HG03097 (cell line): ENCODE measurements at regions not wholly inside any gene's neighbourhood (a gene's known extent, or its start where the extent isn't known, plus 50 kb on each side); places are given as distances from the start of the nearest gene placed in this dataset.
"Not testable (repeated sequence)": the region's sequence is repeated elsewhere in the genome, so short reads cannot be mapped to it uniquely, and the experiment has no call there.

Experiments
- ATAC-seq: cut with Tn5 transposase; IDR thresholded peaks from one replicate; pipeline ENCODE4 v1.9.1; 2021; ENCODE audit not compliant: unreplicated experiment, low FRiP score

DNA sequence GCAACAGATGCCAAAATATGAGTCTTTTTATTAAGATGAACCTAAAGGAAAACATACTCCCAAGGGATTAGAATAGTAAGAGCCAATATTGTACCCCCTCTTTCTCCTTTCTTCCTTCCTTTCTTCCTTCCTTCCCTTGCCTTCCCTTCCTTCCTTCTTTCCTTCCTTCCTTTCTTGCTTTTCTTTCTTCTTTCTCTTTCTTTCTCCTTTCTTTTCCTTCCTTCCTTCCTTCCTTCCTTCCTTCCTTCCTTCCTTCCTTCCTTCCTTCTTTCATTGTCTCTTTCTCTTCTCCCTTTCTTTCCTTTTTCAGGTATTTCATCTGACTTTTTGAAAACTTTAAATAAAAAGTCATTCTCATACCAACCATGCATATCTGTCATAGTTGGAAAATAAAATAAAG is 892.5 kb downstream of the LRFN5 start:
- ATAC-seq: no peak

DNA sequence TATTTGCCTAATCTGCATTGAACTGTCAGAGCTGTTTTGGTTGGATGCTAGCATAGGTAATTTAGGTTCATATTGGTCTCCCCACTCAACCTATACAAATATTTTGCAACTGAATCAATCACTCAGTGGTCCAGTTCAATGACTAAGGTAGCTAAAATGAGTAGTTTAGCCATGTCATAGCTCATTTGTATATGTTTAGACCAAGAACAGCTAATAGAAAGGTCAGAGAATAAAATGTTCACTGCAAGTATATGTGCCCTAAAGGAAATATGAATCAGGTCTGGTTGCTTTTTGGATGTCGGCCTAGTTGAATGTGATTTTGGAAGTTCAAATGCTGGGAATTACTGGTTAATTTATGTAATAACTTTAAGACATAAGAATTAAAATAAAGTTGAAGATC is 883.9 kb downstream of the LRFN5 start:
- no peak for ATAC-seq

DNA sequence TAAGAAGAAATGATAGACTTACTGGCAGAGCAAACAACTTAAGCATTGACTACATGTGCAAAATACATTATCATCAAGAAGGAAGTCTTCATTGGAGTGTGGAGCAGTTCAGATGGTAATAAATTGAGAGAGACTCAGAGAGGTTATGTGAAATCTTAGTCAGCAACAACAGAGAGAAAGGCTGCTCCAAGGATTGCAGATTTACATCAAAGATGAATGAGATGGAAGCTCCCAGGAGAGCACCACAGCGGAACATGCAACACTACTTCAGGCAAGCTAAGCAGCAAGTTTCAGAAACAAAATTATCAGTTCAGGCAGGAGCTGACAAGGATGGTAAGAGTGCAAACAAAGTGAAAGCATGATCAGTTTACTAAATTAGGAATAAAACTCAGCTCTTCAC is 882.3 kb downstream of the LRFN5 start:
- no peak for ATAC-seq

DNA sequence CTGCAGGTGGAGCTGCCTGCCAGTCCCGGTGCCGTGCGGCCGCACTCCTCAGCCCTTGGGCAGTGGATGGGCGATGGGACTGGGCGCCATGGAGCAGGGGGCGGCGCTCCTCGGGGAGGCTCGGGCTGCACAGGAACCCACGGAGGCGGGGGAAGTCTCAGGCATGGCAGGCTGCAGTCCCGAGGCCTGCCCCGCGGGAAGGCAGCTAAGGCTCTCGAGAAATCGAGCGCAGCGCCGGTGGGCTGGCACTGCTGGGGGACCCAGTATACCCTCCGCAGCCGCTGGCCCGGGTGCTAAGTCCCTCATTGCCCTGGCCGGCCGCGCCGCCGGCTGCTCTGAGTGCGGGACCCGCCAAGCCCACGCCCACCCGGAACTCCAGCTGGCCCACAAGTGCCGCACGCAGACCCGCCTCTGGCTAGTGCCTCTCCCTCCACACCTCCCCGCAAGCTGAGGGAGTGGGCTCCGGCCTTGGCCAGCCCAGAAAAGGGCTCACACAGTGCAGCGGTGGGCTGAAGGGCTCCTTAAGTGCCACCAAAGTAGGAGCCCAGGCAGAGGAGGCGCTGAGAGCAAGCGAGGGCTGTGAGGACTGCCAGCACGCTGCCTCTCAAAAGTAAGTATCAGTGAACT is 875.8 kb downstream of the LRFN5 start:
- not testable (repeated sequence) for ATAC-seq

DNA sequence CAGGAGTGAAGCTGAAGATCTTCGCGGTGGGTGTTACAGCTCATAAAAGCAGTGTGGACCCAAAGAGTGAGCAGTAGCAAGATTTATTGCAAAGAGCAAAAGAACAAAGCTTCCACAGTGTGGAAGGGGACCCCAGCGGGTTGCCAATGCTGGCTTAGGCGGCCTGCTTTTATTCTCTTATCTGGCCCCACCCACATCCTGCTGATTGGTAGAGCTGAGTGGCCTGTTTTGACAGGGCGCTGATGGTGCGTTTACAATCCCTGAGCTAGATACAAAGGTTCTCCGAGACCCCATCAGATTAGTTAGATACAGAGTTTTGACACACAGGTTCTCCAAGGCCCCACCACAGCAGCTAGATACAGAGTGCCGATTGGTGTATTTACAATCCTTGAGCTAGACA is 875.0 kb downstream of the LRFN5 start:
- ATAC-seq: not testable (repeated sequence)

DNA sequence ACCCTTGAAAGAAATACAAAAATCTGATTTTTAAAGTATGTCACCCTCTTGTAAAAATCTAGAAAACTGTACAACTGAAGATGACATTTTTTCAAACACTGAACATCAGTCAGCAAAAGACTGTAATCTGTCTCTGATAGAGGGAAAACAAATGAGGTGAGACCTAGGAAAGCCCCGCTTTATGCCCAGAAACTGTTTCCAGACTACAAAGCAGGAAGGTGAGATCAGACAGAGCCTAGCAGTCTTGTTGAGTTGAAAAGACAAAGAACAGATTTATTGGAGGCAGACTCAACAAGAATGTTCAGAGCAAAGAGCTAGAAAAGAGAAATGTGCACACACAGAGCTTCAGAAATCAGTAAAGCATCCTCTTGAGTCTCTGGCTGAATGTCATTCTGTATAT is 873.6 kb downstream of the LRFN5 start:
- ATAC-seq: no peak

DNA sequence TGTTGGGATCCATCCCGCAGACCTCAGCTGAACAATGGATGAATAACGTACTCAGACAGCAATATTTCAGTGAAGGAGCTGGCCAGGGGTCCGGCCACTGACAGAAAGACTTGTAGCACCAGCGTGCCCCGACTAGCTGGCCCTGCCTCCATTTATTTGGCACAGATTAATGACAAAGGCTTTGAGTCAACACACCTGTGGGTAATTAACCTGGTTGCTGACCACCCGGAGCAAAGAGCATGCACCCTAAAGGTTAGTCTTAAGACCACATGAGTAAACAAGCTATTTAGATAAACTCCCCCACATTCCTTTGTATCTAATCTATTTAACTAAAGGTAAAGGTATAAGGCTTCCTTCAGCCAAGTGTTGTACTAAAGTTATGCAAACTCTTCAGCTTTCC is 868.6 kb downstream of the LRFN5 start:
- no peak for ATAC-seq

DNA sequence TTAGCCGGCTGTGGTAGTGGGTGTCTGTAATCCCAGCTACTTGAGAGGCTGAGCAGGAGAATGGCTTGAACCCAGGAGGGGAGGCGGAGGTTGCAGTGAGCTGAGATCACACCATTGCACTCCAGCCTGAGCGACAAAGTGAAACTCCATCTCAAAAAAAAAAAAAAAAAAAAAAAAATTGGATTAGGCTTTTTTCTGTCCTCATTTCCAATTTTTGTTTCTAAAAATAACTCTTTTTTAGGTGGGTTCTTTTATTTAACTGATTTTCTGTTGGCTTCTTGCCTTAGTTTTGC is 863.7 kb downstream of the LRFN5 start:
- no peak for ATAC-seq

DNA sequence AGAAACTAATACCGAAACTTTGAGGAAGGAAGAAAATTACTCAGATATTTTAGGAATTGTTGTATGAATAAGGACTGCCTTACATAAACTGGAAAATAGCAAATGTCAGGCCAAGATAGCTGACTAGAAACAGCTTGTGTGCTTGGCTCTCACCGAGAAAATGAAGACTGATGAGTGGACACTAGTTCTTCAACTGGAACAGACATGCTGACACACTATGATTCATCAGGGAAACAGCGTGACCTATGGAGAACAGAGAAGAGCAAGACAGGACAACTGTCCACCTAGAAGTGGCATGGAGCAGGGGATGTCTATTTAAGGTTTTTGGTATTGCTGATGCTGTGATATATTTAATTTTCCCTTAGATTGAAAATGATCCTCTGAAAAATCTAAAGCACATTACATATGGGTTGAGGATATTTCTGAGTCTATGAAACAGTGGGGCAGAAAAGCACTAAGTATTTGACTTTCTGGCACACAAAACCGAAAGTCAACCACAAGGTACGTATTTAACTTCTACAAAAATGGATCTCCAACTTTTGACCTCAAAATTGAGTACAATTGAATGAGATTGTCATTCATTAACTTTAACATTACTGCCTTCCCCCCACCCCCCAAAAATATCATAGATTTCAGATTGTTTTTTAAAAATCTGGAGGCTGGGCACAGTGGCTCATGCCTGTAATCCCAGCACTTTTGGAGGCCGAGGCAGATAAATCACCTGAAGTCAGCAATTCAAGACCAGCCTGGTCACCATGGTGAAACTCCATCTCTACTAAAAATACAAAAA is 863.2 kb downstream of the LRFN5 start:
- no peak for ATAC-seq

DNA sequence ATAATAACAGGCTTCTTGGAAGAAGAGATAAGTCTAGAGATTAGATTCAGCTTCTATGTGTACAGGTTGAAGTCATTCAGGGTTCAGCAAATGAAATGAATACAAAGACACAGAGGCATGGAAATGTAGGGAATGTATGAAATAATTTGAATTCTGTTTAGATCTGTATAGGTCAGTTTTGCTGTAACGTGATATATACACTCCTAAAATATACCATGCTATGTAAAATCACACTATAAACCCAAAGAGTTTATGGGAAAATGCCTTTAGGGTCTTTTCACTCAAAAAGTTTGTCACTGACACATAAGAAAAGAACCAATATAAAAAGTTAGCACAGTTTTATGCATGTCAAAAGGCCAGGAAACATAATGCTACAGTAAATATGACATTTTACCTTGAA is 854.0 kb downstream of the LRFN5 start:
- ATAC-seq: no peak

DNA sequence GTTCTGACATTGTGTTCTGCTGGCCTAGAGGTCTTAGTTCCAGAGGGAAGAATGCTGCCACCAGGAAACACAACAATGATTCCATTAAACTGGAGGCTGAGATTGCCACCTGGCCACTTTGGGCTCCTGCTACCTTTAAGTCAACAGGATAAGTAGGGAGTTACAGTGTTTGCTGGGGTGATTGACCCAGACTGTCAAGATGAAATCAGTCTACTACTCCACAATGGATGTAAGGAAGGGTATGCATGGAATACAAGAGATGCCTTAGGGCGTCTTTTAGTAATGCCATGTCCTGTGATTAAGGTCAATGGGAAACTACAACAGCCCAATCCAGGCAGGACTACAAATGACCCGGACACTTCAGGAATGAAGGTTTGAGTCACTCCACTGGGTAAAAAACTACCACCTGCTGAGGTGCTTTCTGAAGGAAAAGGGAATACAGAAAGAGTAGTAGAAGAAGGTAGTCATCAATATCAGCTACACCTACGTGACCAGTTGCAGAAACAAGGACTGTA is 852.6 kb downstream of the LRFN5 start:
- no peak for ATAC-seq

DNA sequence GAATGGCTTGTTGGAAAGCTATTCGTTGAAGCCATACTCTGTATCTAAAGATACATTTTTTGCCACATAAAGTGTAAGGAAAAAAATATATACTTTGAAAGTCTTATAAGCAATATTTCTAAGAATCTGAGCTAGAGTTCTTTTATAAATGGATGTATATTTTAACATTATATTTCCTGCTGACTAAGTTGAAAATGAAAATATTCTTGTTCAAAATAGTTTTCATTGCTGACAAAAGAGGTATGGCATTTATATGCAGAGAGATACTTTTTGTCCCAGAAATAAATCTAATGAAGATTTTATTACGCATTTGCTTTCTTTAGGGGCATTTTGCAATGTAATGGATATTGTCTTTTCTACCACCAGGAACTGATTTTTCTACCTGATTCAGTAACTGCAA is 834.9 kb downstream of the LRFN5 start:
- ATAC-seq: no peak

DNA sequence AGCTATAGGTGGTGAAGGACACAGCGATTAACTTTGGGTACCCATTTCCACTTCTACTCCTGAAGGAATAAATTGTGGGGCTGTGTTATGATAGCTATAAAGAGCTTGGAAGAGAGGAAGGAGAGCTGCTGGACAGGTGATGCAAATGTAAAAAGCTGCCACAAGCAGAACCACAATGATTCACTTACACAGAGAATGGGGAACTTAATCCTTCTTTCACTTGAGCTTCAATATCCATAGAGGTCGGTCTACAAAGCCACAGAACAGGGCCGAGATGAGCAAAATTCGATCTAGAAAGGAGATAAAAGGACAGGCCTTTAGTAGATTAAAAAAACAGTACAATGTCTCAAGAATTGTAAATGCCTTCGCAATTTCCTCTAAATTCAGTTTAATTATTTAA is 831.1 kb downstream of the LRFN5 start:
- no peak for ATAC-seq

DNA sequence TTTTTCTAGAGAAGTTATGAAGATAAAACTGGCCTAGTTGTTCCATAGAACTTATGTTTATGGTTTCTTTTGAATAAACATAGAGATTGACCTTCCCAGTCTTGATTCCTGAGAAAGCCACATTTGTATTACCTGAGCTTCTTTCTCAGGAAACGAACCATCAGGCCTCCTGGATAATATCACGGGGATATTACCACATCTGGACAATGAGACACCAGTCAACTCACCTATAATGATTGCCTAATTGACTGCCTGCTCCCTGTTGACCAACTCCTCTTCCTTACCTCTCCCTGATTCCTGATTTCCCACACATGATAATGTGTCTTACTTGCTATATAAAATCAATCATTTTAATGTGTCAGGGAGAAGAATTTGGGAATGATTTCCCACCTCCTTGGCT is 822.7 kb downstream of the LRFN5 start:
- ATAC-seq: no peak

DNA sequence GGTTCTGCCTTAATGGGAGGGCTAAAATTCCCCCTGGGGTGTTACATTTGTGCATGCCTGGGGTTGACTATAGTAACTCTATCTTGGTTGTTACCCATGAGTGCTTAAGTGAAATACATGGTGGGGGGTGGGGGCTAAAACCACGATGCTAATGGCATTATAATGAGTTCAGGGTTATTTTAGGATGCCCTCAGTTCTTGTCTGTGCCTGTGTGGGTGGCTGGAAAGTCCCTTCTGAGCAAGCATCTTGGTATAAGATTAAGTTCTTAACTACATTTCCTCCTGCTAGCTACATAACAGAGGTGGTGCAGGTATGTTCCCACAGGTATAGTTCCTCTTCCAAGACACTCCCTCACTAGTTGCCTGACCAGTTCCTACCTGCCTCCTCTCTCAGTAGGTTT is 822.3 kb downstream of the LRFN5 start:
- ATAC-seq: peak; percentile 97

DNA sequence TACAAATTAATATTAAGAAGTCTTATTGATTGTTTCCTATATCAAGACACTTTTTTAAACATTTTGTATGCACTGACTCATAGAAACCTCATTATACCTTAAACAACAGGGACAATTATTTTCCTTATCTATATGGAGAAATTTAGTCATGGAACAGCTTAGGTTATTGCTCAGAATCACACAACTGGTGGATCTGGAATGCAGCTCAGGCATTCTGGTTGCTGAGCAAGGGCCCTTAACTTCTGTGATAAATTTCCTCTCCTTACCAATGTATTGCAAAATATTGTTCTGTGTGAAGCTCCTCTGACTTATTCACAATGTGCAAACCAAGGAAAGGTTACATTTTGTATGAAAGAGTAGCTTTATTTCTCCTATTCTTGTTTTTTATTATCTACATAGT is 817.8 kb downstream of the LRFN5 start:
- no peak for ATAC-seq

DNA sequence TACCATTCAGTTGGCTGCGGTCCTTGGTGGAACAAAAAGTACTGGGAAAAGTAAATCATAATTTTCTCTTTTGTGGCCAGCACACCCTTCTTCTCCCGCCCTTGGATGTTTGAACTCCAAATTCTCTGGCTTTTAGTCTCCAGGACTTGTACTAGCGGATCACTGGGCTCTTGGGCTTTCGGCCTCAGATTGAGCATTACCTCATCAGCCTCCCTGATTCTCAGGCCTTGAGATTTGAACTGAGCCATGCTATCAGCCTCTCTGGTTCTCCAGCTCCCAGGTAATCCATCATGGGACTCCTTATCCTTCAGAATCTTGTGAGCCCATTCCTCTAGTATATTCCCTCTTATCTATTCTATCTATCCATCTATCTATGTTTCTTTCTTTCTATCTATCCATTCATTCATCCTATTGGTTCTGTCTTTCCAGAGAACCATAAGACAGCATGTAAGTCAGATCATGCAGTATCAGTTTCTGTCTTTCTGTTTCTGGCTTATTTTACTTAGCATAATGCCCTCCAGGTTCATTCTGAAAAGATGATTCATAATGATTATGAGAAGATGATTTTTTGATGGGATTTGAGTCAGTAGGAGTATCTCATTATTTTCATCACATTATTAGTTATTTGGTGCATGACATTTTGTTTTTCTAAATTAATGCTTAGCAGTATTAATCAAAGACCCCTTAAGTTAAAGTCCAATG is 814.9 kb downstream of the LRFN5 start:
- ATAC-seq: no peak

DNA sequence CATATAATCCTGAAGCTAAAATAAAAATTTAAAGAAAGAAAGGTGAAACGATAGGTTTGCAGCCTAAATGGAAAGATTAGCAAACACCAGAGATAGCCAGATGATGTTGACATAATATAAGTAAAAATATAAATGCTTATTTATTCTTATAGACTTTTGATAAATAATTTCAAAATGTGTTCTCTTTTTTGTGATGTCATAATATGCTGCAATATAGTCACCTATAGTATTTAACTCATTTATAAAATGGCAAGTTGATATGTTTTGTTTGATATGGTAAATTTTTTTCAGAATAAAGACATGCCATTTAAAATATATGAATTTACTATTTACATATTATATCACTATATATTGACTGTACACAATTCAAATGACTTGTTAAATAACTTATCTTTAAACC is 813.4 kb downstream of the LRFN5 start:
- ATAC-seq: no peak

DNA sequence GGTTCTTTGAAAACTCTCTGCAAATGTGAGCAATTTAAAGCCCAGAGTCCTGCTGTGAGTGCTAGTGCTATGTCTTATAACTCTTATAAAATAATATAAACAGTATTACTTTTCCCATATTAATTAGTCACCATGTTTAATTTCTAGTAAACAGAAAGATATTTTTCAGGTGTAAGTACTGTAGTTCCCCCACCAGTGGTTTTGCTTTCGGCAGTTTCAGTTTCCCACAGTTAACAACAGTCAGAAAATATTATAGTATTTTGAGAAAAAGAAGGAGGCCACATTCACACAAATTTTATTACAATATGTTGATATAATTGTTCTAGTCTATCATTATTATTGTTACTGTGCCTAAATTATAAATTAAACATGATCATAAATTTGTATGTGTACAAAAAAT is 800.5 kb downstream of the LRFN5 start:
- ATAC-seq: no peak

DNA sequence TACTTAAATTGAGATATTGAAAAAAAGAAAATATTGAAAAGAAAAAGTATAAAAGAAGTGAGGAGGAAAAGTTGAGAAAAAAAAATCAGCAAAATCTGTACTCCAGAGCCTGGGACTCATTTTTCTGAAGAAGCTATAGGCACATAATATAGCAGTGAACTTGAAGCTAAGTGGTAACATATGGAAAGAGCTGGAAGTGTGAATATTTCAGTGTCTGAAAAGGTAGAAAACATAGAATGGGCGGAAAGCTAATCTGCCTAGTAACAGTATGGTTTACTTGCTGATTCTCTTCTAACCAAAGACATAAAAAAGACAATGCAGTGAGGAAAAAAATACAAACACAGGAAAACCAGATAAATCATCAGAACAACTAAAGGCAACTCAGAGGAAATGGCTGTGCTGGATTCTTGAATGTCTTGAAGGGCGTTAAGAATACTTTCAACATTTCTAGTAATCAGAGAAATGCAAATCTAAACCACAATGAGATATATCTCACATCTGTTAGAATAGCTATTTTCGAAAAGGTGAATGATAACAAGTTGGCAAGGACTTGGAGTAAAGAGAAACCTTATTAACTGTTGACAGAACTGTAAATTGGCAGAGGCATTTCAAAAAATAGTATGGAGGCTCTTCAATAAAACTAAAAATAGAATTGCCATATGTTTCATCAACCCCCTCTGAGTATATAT is 784.6 kb downstream of the LRFN5 start:
- ATAC-seq: no peak

DNA sequence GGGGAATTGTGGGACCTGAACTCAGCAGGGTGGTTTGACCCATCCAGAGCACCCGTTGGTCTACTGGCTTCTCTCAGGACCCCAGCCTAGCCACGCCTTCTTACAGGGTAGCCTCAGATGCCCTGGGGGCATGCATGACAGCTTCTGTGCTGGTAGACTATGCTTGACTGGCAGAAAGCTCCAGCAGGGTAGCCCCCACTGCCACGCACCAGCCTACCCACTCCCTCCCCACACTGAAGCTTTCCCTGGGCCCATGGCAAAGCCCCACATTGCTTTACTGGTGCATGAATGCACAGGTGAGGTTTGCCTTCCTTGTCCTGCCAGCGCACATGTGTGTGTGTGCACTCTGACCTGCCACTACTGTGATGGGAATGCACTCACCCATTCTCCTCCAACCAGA is 772.2 kb downstream of the LRFN5 start:
- ATAC-seq: no peak
